HG03520 (cell line): ENCODE measurements at regions not wholly inside any gene's neighbourhood (a gene's known extent, or its start where the extent isn't known, plus 50 kb on each side); places are given as distances from the start of the nearest gene placed in this dataset.
A peak's percentile ranks its signal among the peaks of the same experiment; 100 is the strongest.

ENCODE experiments used
- ATAC-seq: cut with Tn5 transposase; IDR thresholded peaks from one replicate; pipeline ENCODE4 v1.9.1; 2021; ENCODE audit warnings: mild to moderate bottlenecking, moderate library complexity; ENCODE audit not compliant: unreplicated experiment

- ATAC-seq: no peak
These were observed 252.1 kb upstream of the TMCO5A start for GRCh38 chr15:37682304-37682703.

GRCh38 chr15:37691911-37692310, 242.5 kb upstream of the TMCO5A start:
- no peak for ATAC-seq

GRCh38 chr15:37693926-37694325, 240.5 kb upstream of the TMCO5A start:
- ATAC-seq: no peak

- no peak for ATAC-seq
These were observed 238.7 kb upstream of the TMCO5A start for GRCh38 chr15:37695719-37696118.

GRCh38 chr15:37698679-37699078, 235.8 kb upstream of the TMCO5A start:
- no peak for ATAC-seq

- no peak for ATAC-seq
These were observed 233.2 kb upstream of the TMCO5A start for GRCh38 chr15:37701230-37701629.

- no peak for ATAC-seq
These were observed 224.8 kb upstream of the TMCO5A start for GRCh38 chr15:37709669-37710068.

GRCh38 chr15:37715101-37715500, 219.3 kb upstream of the TMCO5A start:
- no peak for ATAC-seq

GRCh38 chr15:37720267-37720666, 214.2 kb upstream of the TMCO5A start:
- ATAC-seq: no peak

- ATAC-seq: no peak
These were observed 203.2 kb upstream of the TMCO5A start for GRCh38 chr15:37731146-37731746.

- ATAC-seq: no peak
These were observed 200.8 kb upstream of the TMCO5A start for GRCh38 chr15:37733628-37734027.

GRCh38 chr15:37740623-37741141, 193.8 kb upstream of the TMCO5A start:
- ATAC-seq: no peak

GRCh38 chr15:37743826-37744225, 190.6 kb upstream of the TMCO5A start:
- ATAC-seq: no peak

- no peak for ATAC-seq
These were observed 189.9 kb upstream of the TMCO5A start for GRCh38 chr15:37744521-37744920.

GRCh38 chr15:37751401-37751800, 183.0 kb upstream of the TMCO5A start:
- no peak for ATAC-seq

GRCh38 chr15:37756407-37756806, 178.0 kb upstream of the TMCO5A start:
- no peak for ATAC-seq

GRCh38 chr15:37758412-37758811, 176.0 kb upstream of the TMCO5A start:
- ATAC-seq: no peak

- peak; percentile 61 for ATAC-seq
These were observed 169.7 kb upstream of the TMCO5A start for GRCh38 chr15:37764733-37765191.

GRCh38 chr15:37765786-37766185, 168.7 kb upstream of the TMCO5A start:
- ATAC-seq: no peak

- ATAC-seq: no peak
These were observed 166.5 kb upstream of the TMCO5A start for GRCh38 chr15:37767841-37768455.

- no peak for ATAC-seq
These were observed 163.0 kb upstream of the TMCO5A start for GRCh38 chr15:37771465-37771864.

- no peak for ATAC-seq
These were observed 161.2 kb upstream of the TMCO5A start for GRCh38 chr15:37773111-37773860.
